ENCODE measurements at regions not wholly inside any gene's neighbourhood (a gene's known extent, or its start where the extent isn't known, plus 50 kb on each side); places are given as distances from the start of the nearest gene placed in this dataset.

DNA sequence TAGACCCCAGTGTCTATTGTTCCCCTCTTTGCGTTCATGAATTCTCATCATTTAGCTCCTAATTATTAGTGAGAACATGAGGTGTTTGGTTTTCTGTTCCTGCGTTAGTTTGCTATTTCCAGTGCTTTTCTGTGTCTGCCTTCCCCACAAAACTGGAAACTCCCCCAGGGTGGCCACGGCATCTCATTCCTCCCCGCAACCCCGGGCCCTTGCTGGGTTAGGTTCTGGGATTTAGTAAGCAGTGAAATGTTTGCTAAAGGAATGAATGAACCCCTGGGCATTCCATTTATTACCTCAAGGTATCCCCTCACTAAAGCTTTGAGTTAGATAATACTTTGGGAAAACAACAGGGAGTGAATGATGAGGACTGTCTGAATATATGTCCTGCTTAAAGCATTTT lies 142.9 kb downstream of the GLUL start:
- TF ChIP-seq, protein P1, sequence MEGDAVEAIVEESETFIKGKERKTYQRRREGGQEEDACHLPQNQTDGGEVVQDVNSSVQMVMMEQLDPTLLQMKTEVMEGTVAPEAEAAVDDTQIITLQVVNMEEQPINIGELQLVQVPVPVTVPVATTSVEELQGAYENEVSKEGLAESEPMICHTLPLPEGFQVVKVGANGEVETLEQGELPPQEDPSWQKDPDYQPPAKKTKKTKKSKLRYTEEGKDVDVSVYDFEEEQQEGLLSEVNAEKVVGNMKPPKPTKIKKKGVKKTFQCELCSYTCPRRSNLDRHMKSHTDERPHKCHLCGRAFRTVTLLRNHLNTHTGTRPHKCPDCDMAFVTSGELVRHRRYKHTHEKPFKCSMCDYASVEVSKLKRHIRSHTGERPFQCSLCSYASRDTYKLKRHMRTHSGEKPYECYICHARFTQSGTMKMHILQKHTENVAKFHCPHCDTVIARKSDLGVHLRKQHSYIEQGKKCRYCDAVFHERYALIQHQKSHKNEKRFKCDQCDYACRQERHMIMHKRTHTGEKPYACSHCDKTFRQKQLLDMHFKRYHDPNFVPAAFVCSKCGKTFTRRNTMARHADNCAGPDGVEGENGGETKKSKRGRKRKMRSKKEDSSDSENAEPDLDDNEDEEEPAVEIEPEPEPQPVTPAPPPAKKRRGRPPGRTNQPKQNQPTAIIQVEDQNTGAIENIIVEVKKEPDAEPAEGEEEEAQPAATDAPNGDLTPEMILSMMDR (IDR thresholded peaks at IDR 0.05; ENCODE audit: insufficient read depth, low read length) = no peak
- TF ChIP-seq POLR2AphosphoS5 (IDR thresholded peaks at IDR 0.05; ENCODE audit: low read depth) = no peak
- TF ChIP-seq GABPA (IDR thresholded peaks at IDR 0.05; ENCODE audit: low read depth) = no peak
- no peak for TF ChIP-seq SPI1 (IDR thresholded peaks at IDR 0.05; ENCODE audit: borderline replicate concordance, low read depth)
- TF ChIP-seq, protein P2, sequence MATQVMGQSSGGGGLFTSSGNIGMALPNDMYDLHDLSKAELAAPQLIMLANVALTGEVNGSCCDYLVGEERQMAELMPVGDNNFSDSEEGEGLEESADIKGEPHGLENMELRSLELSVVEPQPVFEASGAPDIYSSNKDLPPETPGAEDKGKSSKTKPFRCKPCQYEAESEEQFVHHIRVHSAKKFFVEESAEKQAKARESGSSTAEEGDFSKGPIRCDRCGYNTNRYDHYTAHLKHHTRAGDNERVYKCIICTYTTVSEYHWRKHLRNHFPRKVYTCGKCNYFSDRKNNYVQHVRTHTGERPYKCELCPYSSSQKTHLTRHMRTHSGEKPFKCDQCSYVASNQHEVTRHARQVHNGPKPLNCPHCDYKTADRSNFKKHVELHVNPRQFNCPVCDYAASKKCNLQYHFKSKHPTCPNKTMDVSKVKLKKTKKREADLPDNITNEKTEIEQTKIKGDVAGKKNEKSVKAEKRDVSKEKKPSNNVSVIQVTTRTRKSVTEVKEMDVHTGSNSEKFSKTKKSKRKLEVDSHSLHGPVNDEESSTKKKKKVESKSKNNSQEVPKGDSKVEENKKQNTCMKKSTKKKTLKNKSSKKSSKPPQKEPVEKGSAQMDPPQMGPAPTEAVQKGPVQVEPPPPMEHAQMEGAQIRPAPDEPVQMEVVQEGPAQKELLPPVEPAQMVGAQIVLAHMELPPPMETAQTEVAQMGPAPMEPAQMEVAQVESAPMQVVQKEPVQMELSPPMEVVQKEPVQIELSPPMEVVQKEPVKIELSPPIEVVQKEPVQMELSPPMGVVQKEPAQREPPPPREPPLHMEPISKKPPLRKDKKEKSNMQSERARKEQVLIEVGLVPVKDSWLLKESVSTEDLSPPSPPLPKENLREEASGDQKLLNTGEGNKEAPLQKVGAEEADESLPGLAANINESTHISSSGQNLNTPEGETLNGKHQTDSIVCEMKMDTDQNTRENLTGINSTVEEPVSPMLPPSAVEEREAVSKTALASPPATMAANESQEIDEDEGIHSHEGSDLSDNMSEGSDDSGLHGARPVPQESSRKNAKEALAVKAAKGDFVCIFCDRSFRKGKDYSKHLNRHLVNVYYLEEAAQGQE (IDR thresholded peaks at IDR 0.05; ENCODE audit: insufficient replicate concordance, low read depth) = no peak
